ENCODE measurements at regions not wholly inside any gene's neighbourhood (a gene's known extent, or its start where the extent isn't known, plus 50 kb on each side); places are given as distances from the start of the nearest gene placed in this dataset.

GRCh38 chr22:35170716-35171697 is 86.3 kb upstream of the HMGXB4 start:
- H3K9me3 ChIP-seq (ENCODE audit: insufficient read depth, low read length), result no peaks in the 10 kb centered on the region
- H2AFZ ChIP-seq (ENCODE audit: low read depth, low read length, severe bottlenecking), result no peak overlapping the region
- no peaks in the 10 kb centered on the region for H3K27me3 ChIP-seq (ENCODE audit: low read length)
- H3K79me2 ChIP-seq (ENCODE audit: insufficient read depth, low read length), result no peaks in the 10 kb centered on the region
- H3K4me3 ChIP-seq (ENCODE audit: insufficient read depth, low read length, poor library complexity, severe bottlenecking), result no peak overlapping the region
- H4K20me1 ChIP-seq (ENCODE audit: low read depth, low read length), result no peaks in the 10 kb centered on the region
- no peak overlapping the region for H3K9ac ChIP-seq (ENCODE audit: low read length)
- H3K27ac ChIP-seq (ENCODE audit: low read depth, low read length), result no peak overlapping the region
- no peaks in the 10 kb centered on the region for H3F3A ChIP-seq (ENCODE audit: insufficient read depth)
- no peaks in the 10 kb centered on the region for H3K36me3 ChIP-seq (ENCODE audit: low read length)
- TF ChIP-seq EZH2phosphoT487 (conservative IDR thresholded peaks at IDR 0.05; ENCODE audit: low read length) (no peak), CTCF (IDR thresholded peaks at IDR 0.05; ENCODE audit: insufficient read depth, low read length, poor library complexity, severe bottlenecking) (no peak)
- no peaks in the 10 kb centered on the region for H3K9me2 ChIP-seq (replicated peaks; ENCODE audit: insufficient read depth, low read length)
- no peak overlapping the region for H3K4me2 ChIP-seq (ENCODE audit: low read depth, low read length, poor library complexity, severe bottlenecking)

GRCh38 chr22:35172442-35172841 is 84.9 kb upstream of the HMGXB4 start:
- Histone ChIP-seq H2AFZ (ENCODE audit: low read depth, low read length, severe bottlenecking) (no peak overlapping the region), H3K9me3 (ENCODE audit: insufficient read depth, low read length) (no peaks in the 10 kb centered on the region)

GRCh38 chr22:35173655-35174054 is 83.6 kb upstream of the HMGXB4 start:
- Histone ChIP-seq H3K4me3 (ENCODE audit: insufficient read depth, low read length, poor library complexity, severe bottlenecking) (no peak overlapping the region), H3K27ac (ENCODE audit: low read depth, low read length) (no peak overlapping the region)

More at GRCh38 chr22:35172442-35172841, 84.9 kb upstream of the HMGXB4 start:
- Histone ChIP-seq H3K79me2 (ENCODE audit: insufficient read depth, low read length) (no peaks in the 10 kb centered on the region), H3K36me3 (ENCODE audit: low read length) (no peaks in the 10 kb centered on the region), H4K20me1 (ENCODE audit: low read depth, low read length) (no peaks in the 10 kb centered on the region), H3K27ac (ENCODE audit: low read depth, low read length) (no peak overlapping the region), H3K27me3 (ENCODE audit: low read length) (no peaks in the 10 kb centered on the region), H3K4me2 (ENCODE audit: low read depth, low read length, poor library complexity, severe bottlenecking) (no peak overlapping the region), H3F3A (ENCODE audit: insufficient read depth) (no peaks in the 10 kb centered on the region), H3K9me2 (replicated peaks; ENCODE audit: insufficient read depth, low read length) (no peaks in the 10 kb centered on the region), H3K9ac (ENCODE audit: low read length) (no peak overlapping the region), H3K4me3 (ENCODE audit: insufficient read depth, low read length, poor library complexity, severe bottlenecking) (no peak overlapping the region)
- no peak for TF ChIP-seq CTCF (IDR thresholded peaks at IDR 0.05; ENCODE audit: insufficient read depth, low read length, poor library complexity, severe bottlenecking)
- no peak for TF ChIP-seq EZH2phosphoT487 (conservative IDR thresholded peaks at IDR 0.05; ENCODE audit: low read length)

More at GRCh38 chr22:35173655-35174054, 83.6 kb upstream of the HMGXB4 start:
- H3K79me2 ChIP-seq (ENCODE audit: insufficient read depth, low read length), result no peaks in the 10 kb centered on the region
- H3F3A ChIP-seq (ENCODE audit: insufficient read depth), result no peaks in the 10 kb centered on the region
- H3K9me3 ChIP-seq (ENCODE audit: insufficient read depth, low read length), result no peaks in the 10 kb centered on the region
- no peak overlapping the region for H3K9ac ChIP-seq (ENCODE audit: low read length)
- no peaks in the 10 kb centered on the region for H3K27me3 ChIP-seq (ENCODE audit: low read length)
- H3K9me2 ChIP-seq (replicated peaks; ENCODE audit: insufficient read depth, low read length), result no peaks in the 10 kb centered on the region
- no peaks in the 10 kb centered on the region for H4K20me1 ChIP-seq (ENCODE audit: low read depth, low read length)
- no peaks in the 10 kb centered on the region for H3K36me3 ChIP-seq (ENCODE audit: low read length)
- no peak overlapping the region for H2AFZ ChIP-seq (ENCODE audit: low read depth, low read length, severe bottlenecking)
- TF ChIP-seq CTCF (IDR thresholded peaks at IDR 0.05; ENCODE audit: insufficient read depth, low read length, poor library complexity, severe bottlenecking), result no peak
- no peak for TF ChIP-seq EZH2phosphoT487 (conservative IDR thresholded peaks at IDR 0.05; ENCODE audit: low read length)
- no peak overlapping the region for H3K4me2 ChIP-seq (ENCODE audit: low read depth, low read length, poor library complexity, severe bottlenecking)
